K562 (cell line): ENCODE measurements at regions not wholly inside any gene's neighbourhood (a gene's known extent, or its start where the extent isn't known, plus 50 kb on each side); places are given as distances from the start of the nearest gene placed in this dataset.

Experiments used
- CTCF ChIP-seq, 3 experiments: IDR thresholded peaks in 2 of 3; conservative IDR thresholded peaks in 1 of 3; 2 replicates each; pipeline ENCODE4 v1.5.1; 2011 to 2012; ENCODE audit warnings: low read length in 3 of 3, mild to moderate bottlenecking in 3 of 3, control low read depth in 2 of 3, improper control_type of control experiment in 1 of 3, inconsistent platforms in 1 of 3, low read depth in 1 of 3, mixed read lengths in 1 of 3, moderate library complexity in 1 of 3; ENCODE audit not compliant: insufficient read depth in 2 of 3
- EZH2 ChIP-seq: IDR thresholded peaks from 2 replicates; pipeline ENCODE4 v1.6.1; 2012; ENCODE audit warnings: low read depth, mild to moderate bottlenecking, inconsistent platforms, low read length, borderline replicate concordance
- GABPA ChIP-seq: fragments of 200-800 bp; sonication (Bioruptor generic); conservative IDR thresholded peaks from 2 replicates; pipeline ENCODE4 v1.6.1; 2016; ENCODE audit warnings: low read depth, missing genetic modification characterization, missing compliant biosample characterization
- JUND ChIP-seq, 2 experiments: IDR thresholded peaks; 2 replicates in 1 of 2; 3 replicates in 1 of 2; pipeline ENCODE4 v1.6.1; 2011; ENCODE audit warnings: borderline replicate concordance in 2 of 2, low read depth in 2 of 2, low read length in 2 of 2, improper control_type of control experiment in 1 of 2, missing biosample characterization in 1 of 2, missing genetic modification characterization in 1 of 2, missing genetic modification reagents in 1 of 2
- KAT8 ChIP-seq: fragments of 450-650 bp; IDR thresholded peaks from 2 replicates; pipeline ENCODE4 v1.6.1; 2016; ENCODE audit warnings: low read depth, mild to moderate bottlenecking
- KDM5B ChIP-seq: fragments of 200-600 bp; sonication (generic); IDR thresholded peaks from 2 replicates; pipeline ENCODE4 v1.6.1; 2012; ENCODE audit warnings: low read depth, mild to moderate bottlenecking, moderate library complexity, low read length, control low read depth, inconsistent platforms; ENCODE audit not compliant: insufficient replicate concordance
- KHSRP ChIP-seq: fragments of 450-650 bp; IDR thresholded peaks from 2 replicates; pipeline ENCODE4 v1.6.1; 2017
- MTF1 ChIP-seq: fragments of 250-450 bp; sonication (Bioruptor Pico); IDR thresholded peaks from 2 replicates; pipeline ENCODE4 v1.9.0; 2021; ENCODE audit warnings: moderate library complexity, mild to moderate bottlenecking, inconsistent platforms, borderline replicate concordance
- SMARCE1 ChIP-seq: fragments of 450-650 bp; IDR thresholded peaks from 2 replicates; pipeline ENCODE4 v1.7.1; 2016; ENCODE audit warnings: mild to moderate bottlenecking
- VEZF1 ChIP-seq: fragments of 200-800 bp; sonication (Bioruptor generic); IDR thresholded peaks from 2 replicates; pipeline ENCODE4 v1.6.1; 2017; ENCODE audit warnings: missing genetic modification characterization, missing compliant biosample characterization
- TF ChIP-seq, protein P1 (sequence below): fragments of 250-450 bp; sonication (Bioruptor Pico); IDR thresholded peaks from 2 replicates; pipeline ENCODE4 v1.5.0; 2021; ENCODE audit warnings: mild to moderate bottlenecking, borderline replicate concordance
- TF ChIP-seq, protein P2 (sequence below): fragments of 250-450 bp; sonication (Bioruptor Pico); IDR thresholded peaks from 2 replicates; pipeline ENCODE4 v1.8.0; 2022; ENCODE audit warnings: moderate library complexity, mild to moderate bottlenecking, inconsistent platforms

- TF ChIP-seq MTF1 (CRISPR knock-in tag) = no peak
- no peak for TF ChIP-seq VEZF1 (CRISPR knock-in tag)
- no peak for TF ChIP-seq CTCF (IDR thresholded peaks at IDR 0.05 in 2 of 3, conservative IDR thresholded peaks at IDR 0.05 in 1 of 3; ENCODE audit: insufficient read depth in 2 of 3, low read depth in 1 of 3, low read length in 3 of 3)
- no peak for TF ChIP-seq KHSRP
- no peak for TF ChIP-seq KAT8
- TF ChIP-seq, protein P1, sequence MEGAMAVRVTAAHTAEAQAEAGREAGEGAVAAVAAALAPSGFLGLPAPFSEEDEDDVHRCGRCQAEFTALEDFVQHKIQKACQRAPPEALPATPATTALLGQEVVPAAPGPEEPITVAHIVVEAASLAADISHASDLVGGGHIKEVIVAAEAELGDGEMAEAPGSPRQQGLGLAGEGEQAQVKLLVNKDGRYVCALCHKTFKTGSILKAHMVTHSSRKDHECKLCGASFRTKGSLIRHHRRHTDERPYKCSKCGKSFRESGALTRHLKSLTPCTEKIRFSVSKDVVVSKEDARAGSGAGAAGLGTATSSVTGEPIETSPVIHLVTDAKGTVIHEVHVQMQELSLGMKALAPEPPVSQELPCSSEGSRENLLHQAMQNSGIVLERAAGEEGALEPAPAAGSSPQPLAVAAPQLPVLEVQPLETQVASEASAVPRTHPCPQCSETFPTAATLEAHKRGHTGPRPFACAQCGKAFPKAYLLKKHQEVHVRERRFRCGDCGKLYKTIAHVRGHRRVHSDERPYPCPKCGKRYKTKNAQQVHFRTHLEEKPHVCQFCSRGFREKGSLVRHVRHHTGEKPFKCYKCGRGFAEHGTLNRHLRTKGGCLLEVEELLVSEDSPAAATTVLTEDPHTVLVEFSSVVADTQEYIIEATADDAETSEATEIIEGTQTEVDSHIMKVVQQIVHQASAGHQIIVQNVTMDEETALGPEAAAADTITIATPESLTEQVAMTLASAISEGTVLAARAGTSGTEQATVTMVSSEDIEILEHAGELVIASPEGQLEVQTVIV = no peak
- TF ChIP-seq JUND (IDR thresholded peaks at IDR 0.05; ENCODE audit: borderline replicate concordance, low read depth, low read length) = no peak
- no peak for TF ChIP-seq JUND (tag; IDR thresholded peaks at IDR 0.05; ENCODE audit: borderline replicate concordance, low read depth, low read length)
- TF ChIP-seq EZH2 = no peak
- TF ChIP-seq KDM5B = no peak
- no peak for TF ChIP-seq GABPA
- TF ChIP-seq, protein P2, sequence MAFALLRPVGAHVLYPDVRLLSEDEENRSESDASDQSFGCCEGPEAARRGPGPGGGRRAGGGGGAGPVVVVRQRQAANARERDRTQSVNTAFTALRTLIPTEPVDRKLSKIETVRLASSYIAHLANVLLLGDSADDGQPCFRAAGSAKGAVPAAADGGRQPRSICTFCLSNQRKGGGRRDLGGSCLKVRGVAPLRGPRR (CRISPR knock-in tag) = no peak
- no peak for TF ChIP-seq SMARCE1
Measured at GRCh38 chr7:11988186-11988585, 156.2 kb upstream of the THSD7A start.
